ENCODE measurements at regions not wholly inside any gene's neighbourhood (a gene's known extent, or its start where the extent isn't known, plus 50 kb on each side); places are given as distances from the start of the nearest gene placed in this dataset.

- no peak overlapping the region for H3K4me2 ChIP-seq (ENCODE audit: low read length)
- no peaks in the 10 kb centered on the region for H3K36me3 ChIP-seq (replicated peaks; ENCODE audit: low read depth, low read length)
- no peak for TF ChIP-seq CTCF (IDR thresholded peaks at IDR 0.05; ENCODE audit: low read depth, low read length)
- no peak for TF ChIP-seq EZH2phosphoT487 (IDR thresholded peaks at IDR 0.05; ENCODE audit: low read depth)
- H3K4me1 ChIP-seq (ENCODE audit: low read length): no peaks in the 10 kb centered on the region
- H3K27me3 ChIP-seq (ENCODE audit: low read depth, low read length): no peaks in the 10 kb centered on the region
- H3K4me3 ChIP-seq (ENCODE audit: low read length): no peak overlapping the region
- H3K9ac ChIP-seq (ENCODE audit: low read length): no peak overlapping the region
- H2AFZ ChIP-seq (ENCODE audit: low read depth, low read length): no peak overlapping the region
- no peaks in the 10 kb centered on the region for H4K20me1 ChIP-seq (ENCODE audit: insufficient read depth, low read length)
- no peaks in the 10 kb centered on the region for H3K9me3 ChIP-seq (ENCODE audit: insufficient read depth, low read length)
- no peaks in the 10 kb centered on the region for H3K79me2 ChIP-seq (ENCODE audit: low read length)
- H3K27ac ChIP-seq (ENCODE audit: low read length): no peak overlapping the region
Measured at GRCh38 chr2:107020392-107020791, 134.4 kb upstream of the ST6GAL2 start.

GRCh38 chr2:107024269-107024668 lies 138.3 kb upstream of the ST6GAL2 start:
- no peak overlapping the region for H3K9ac ChIP-seq (ENCODE audit: low read length)
- H2AFZ ChIP-seq (ENCODE audit: low read depth, low read length): no peak overlapping the region
- no peaks in the 10 kb centered on the region for H3K79me2 ChIP-seq (ENCODE audit: low read length)
- no peak overlapping the region for H3K4me2 ChIP-seq (ENCODE audit: low read length)
- no peaks in the 10 kb centered on the region for H4K20me1 ChIP-seq (ENCODE audit: insufficient read depth, low read length)
- TF ChIP-seq CTCF (IDR thresholded peaks at IDR 0.05; ENCODE audit: low read depth, low read length) (no peak), EZH2phosphoT487 (IDR thresholded peaks at IDR 0.05; ENCODE audit: low read depth) (no peak)
- H3K27me3 ChIP-seq (ENCODE audit: low read depth, low read length): no peaks in the 10 kb centered on the region
- H3K4me1 ChIP-seq (ENCODE audit: low read length): no peaks in the 10 kb centered on the region
- no peaks in the 10 kb centered on the region for H3K36me3 ChIP-seq (replicated peaks; ENCODE audit: low read depth, low read length)
- H3K9me3 ChIP-seq (ENCODE audit: insufficient read depth, low read length): no peaks in the 10 kb centered on the region
- H3K27ac ChIP-seq (ENCODE audit: low read length): no peak overlapping the region
- H3K4me3 ChIP-seq (ENCODE audit: low read length): no peak overlapping the region

- H3K79me2 ChIP-seq (ENCODE audit: low read length): no peaks in the 10 kb centered on the region
- no peaks in the 10 kb centered on the region for H3K9me3 ChIP-seq (ENCODE audit: insufficient read depth, low read length)
- H3K4me3 ChIP-seq (ENCODE audit: low read length): no peak overlapping the region
- no peak overlapping the region for H3K9ac ChIP-seq (ENCODE audit: low read length)
- no peaks in the 10 kb centered on the region for H3K36me3 ChIP-seq (replicated peaks; ENCODE audit: low read depth, low read length)
- H3K27me3 ChIP-seq (ENCODE audit: low read depth, low read length): no peaks in the 10 kb centered on the region
- no peak overlapping the region for H2AFZ ChIP-seq (ENCODE audit: low read depth, low read length)
- no peaks in the 10 kb centered on the region for H3K4me1 ChIP-seq (ENCODE audit: low read length)
- no peak for TF ChIP-seq EZH2phosphoT487 (IDR thresholded peaks at IDR 0.05; ENCODE audit: low read depth)
- no peak for TF ChIP-seq CTCF (IDR thresholded peaks at IDR 0.05; ENCODE audit: low read depth, low read length)
- no peaks in the 10 kb centered on the region for H4K20me1 ChIP-seq (ENCODE audit: insufficient read depth, low read length)
- no peak overlapping the region for H3K4me2 ChIP-seq (ENCODE audit: low read length)
- H3K27ac ChIP-seq (ENCODE audit: low read length): no peak overlapping the region
Measured at GRCh38 chr2:107025291-107025857, 139.4 kb upstream of the ST6GAL2 start.

GRCh38 chr2:107025869-107026380 lies 140.0 kb upstream of the ST6GAL2 start:
- H3K27me3 ChIP-seq (ENCODE audit: low read depth, low read length): no peaks in the 10 kb centered on the region
- no peak for TF ChIP-seq EZH2phosphoT487 (IDR thresholded peaks at IDR 0.05; ENCODE audit: low read depth)
- TF ChIP-seq CTCF (IDR thresholded peaks at IDR 0.05; ENCODE audit: low read depth, low read length): no peak
- no peaks in the 10 kb centered on the region for H4K20me1 ChIP-seq (ENCODE audit: insufficient read depth, low read length)
- H3K79me2 ChIP-seq (ENCODE audit: low read length): no peaks in the 10 kb centered on the region
- no peaks in the 10 kb centered on the region for H3K4me1 ChIP-seq (ENCODE audit: low read length)
- H3K36me3 ChIP-seq (replicated peaks; ENCODE audit: low read depth, low read length): no peaks in the 10 kb centered on the region
- H2AFZ ChIP-seq (ENCODE audit: low read depth, low read length): no peak overlapping the region
- H3K4me2 ChIP-seq (ENCODE audit: low read length): no peak overlapping the region
- no peak overlapping the region for H3K4me3 ChIP-seq (ENCODE audit: low read length)
- no peak overlapping the region for H3K9ac ChIP-seq (ENCODE audit: low read length)
- no peaks in the 10 kb centered on the region for H3K9me3 ChIP-seq (ENCODE audit: insufficient read depth, low read length)
- no peak overlapping the region for H3K27ac ChIP-seq (ENCODE audit: low read length)
